ENCODE measurements at regions not wholly inside any gene's neighbourhood (a gene's known extent, or its start where the extent isn't known, plus 50 kb on each side); places are given as distances from the start of the nearest gene placed in this dataset.

- TF ChIP-seq POLR2AphosphoS5 (IDR thresholded peaks at IDR 0.05; ENCODE audit: low read depth) (no peak), REST (IDR thresholded peaks at IDR 0.05; ENCODE audit: insufficient replicate concordance, low read depth) (no peak), SPI1 (IDR thresholded peaks at IDR 0.05; ENCODE audit: borderline replicate concordance, low read depth) (no peak), CTCF (IDR thresholded peaks at IDR 0.05; ENCODE audit: insufficient read depth, low read length) (no peak), GABPA (IDR thresholded peaks at IDR 0.05; ENCODE audit: low read depth) (no peak)
- no peak for DNase-seq (ENCODE audit: low read depth in 1 of 2, low spot score in 1 of 2)
- no peak overlapping the region for H3K27ac ChIP-seq (replicated peaks)
- no peak overlapping the region for H3K4me3 ChIP-seq (replicated peaks; ENCODE audit: insufficient read depth, low read length)
- no peaks in the 10 kb centered on the region for H3K27me3 ChIP-seq (ENCODE audit: insufficient read depth, poor library complexity, severe bottlenecking)
Observed at GRCh38 chr13:68608147-68608546, 1378.0 kb upstream of the PCDH9 start.

GRCh38 chr13:68597641-68598040 is 1367.5 kb upstream of the PCDH9 start:
- no peaks in the 10 kb centered on the region for H3K27me3 ChIP-seq (ENCODE audit: insufficient read depth, poor library complexity, severe bottlenecking)
- no peak overlapping the region for H3K4me3 ChIP-seq (replicated peaks; ENCODE audit: insufficient read depth, low read length)
- TF ChIP-seq GABPA (IDR thresholded peaks at IDR 0.05; ENCODE audit: low read depth): no peak
- no peak for TF ChIP-seq CTCF (IDR thresholded peaks at IDR 0.05; ENCODE audit: insufficient read depth, low read length)
- no peak for TF ChIP-seq POLR2AphosphoS5 (IDR thresholded peaks at IDR 0.05; ENCODE audit: low read depth)
- H3K27ac ChIP-seq (replicated peaks): no peak overlapping the region
- no peak for DNase-seq (ENCODE audit: low read depth in 1 of 2, low spot score in 1 of 2)

GRCh38 chr13:68588623-68589022 is 1358.5 kb upstream of the PCDH9 start:
- TF ChIP-seq SPI1 (IDR thresholded peaks at IDR 0.05; ENCODE audit: borderline replicate concordance, low read depth) (peak; percentile 47; the same call in 1 of the 2 replicates), GABPA (IDR thresholded peaks at IDR 0.05; ENCODE audit: low read depth) (no peak)
- Histone ChIP-seq H3K4me3 (replicated peaks; ENCODE audit: insufficient read depth, low read length) (no peak overlapping the region), H3K27ac (replicated peaks) (no peak overlapping the region), H3K27me3 (ENCODE audit: insufficient read depth, poor library complexity, severe bottlenecking) (no peaks in the 10 kb centered on the region)
- peak; percentile 27 to 53 for DNase-seq (ENCODE audit: low read depth in 1 of 2, low spot score in 1 of 2)

GRCh38 chr13:68584776-68585175 is 1354.6 kb upstream of the PCDH9 start:
- no peak overlapping the region for H3K4me3 ChIP-seq (replicated peaks; ENCODE audit: insufficient read depth, low read length)
- DNase-seq (ENCODE audit: low read depth in 1 of 2, low spot score in 1 of 2): no peak

More at GRCh38 chr13:68584776-68585175, 1354.6 kb upstream of the PCDH9 start:
- no peaks in the 10 kb centered on the region for H3K27me3 ChIP-seq (ENCODE audit: insufficient read depth, poor library complexity, severe bottlenecking)
- no peak for TF ChIP-seq REST (IDR thresholded peaks at IDR 0.05; ENCODE audit: insufficient replicate concordance, low read depth)
- no peak for TF ChIP-seq POLR2AphosphoS5 (IDR thresholded peaks at IDR 0.05; ENCODE audit: low read depth)
- no peak for TF ChIP-seq CTCF (IDR thresholded peaks at IDR 0.05; ENCODE audit: insufficient read depth, low read length)
- no peak for TF ChIP-seq SPI1 (IDR thresholded peaks at IDR 0.05; ENCODE audit: borderline replicate concordance, low read depth)
- no peak for TF ChIP-seq GABPA (IDR thresholded peaks at IDR 0.05; ENCODE audit: low read depth)
- H3K27ac ChIP-seq (replicated peaks): no peak overlapping the region

Measured in HL-60 (cell line).